HG03460 (cell line): ENCODE measurements at regions not wholly inside any gene's neighbourhood (a gene's known extent, or its start where the extent isn't known, plus 50 kb on each side); places are given as distances from the start of the nearest gene placed in this dataset.

Experiments
- ATAC-seq: cut with Tn5 transposase; IDR thresholded peaks from one replicate; pipeline ENCODE4 v1.9.1; 2021; ENCODE audit not compliant: unreplicated experiment

GRCh38 chr18:57918601-57919000, 115.5 kb upstream of the ATP8B1 start:
- ATAC-seq = no peak

GRCh38 chr18:57916684-57917083, 113.6 kb upstream of the ATP8B1 start:
- no peak for ATAC-seq

- no peak for ATAC-seq
These were observed 112.9 kb upstream of the ATP8B1 start for GRCh38 chr18:57915865-57916582.

- ATAC-seq = no peak
These were observed 112.1 kb upstream of the ATP8B1 start for GRCh38 chr18:57915248-57915647.

GRCh38 chr18:57913686-57914085, 110.6 kb upstream of the ATP8B1 start:
- no peak for ATAC-seq

GRCh38 chr18:57910817-57911216, 107.7 kb upstream of the ATP8B1 start:
- no peak for ATAC-seq

- ATAC-seq = no peak
These were observed 107.0 kb upstream of the ATP8B1 start for GRCh38 chr18:57910134-57910533.

- no peak for ATAC-seq
These were observed 106.5 kb upstream of the ATP8B1 start for GRCh38 chr18:57909620-57910019.

GRCh38 chr18:57908092-57908491, 105.0 kb upstream of the ATP8B1 start:
- no peak for ATAC-seq

- ATAC-seq = no peak
These were observed 104.4 kb upstream of the ATP8B1 start for GRCh38 chr18:57907550-57907949.

GRCh38 chr18:57906852-57907251, 103.7 kb upstream of the ATP8B1 start:
- ATAC-seq = no peak

GRCh38 chr18:57904535-57904934, 101.4 kb upstream of the ATP8B1 start:
- no peak for ATAC-seq

- no peak for ATAC-seq
These were observed 99.6 kb upstream of the ATP8B1 start for GRCh38 chr18:57902721-57903120.

GRCh38 chr18:57901825-57902589, 98.9 kb upstream of the ATP8B1 start:
- no peak for ATAC-seq

- ATAC-seq = no peak
These were observed 97.9 kb upstream of the ATP8B1 start for GRCh38 chr18:57900906-57901435.

- ATAC-seq = no peak
These were observed 95.5 kb upstream of the ATP8B1 start for GRCh38 chr18:57898506-57899124.

- no peak for ATAC-seq
These were observed 92.1 kb upstream of the ATP8B1 start for GRCh38 chr18:57895182-57895581.

- ATAC-seq = no peak
These were observed 88.7 kb upstream of the ATP8B1 start for GRCh38 chr18:57891707-57892391.

- ATAC-seq = no peak
These were observed 87.2 kb upstream of the ATP8B1 start for GRCh38 chr18:57890266-57890665.

- no peak for ATAC-seq
These were observed 86.7 kb upstream of the ATP8B1 start for GRCh38 chr18:57889841-57890240.
